ENCODE measurements at regions not wholly inside any gene's neighbourhood (a gene's known extent, or its start where the extent isn't known, plus 50 kb on each side); places are given as distances from the start of the nearest gene placed in this dataset.
"Not testable (repeated sequence)": the region's sequence is repeated elsewhere in the genome, so short reads cannot be mapped to it uniquely, and the experiment has no call there.

DNA sequence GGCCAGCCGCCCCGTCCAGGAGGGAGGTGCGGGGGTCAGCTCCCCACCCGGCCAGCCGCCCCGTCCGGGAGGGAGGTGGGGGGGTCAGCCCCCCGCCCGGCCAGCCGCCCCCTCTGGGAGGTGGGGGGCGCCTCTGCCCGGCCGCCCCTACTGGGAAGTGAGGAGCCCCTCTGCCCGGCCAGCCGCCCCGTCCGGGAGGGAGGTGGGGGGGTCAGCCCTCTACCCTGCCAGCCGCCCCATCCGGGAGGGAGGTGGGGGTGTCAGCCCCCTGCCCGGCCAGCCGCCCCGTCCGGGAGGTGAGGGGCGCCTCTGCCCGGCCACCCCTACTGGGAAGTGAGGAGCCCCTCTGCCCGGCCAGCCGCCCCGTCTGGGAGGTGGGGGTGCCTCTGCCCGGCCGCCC lies 61.5 kb upstream of the LMCD1 start:
- not testable (repeated sequence) for DNase-seq

DNA sequence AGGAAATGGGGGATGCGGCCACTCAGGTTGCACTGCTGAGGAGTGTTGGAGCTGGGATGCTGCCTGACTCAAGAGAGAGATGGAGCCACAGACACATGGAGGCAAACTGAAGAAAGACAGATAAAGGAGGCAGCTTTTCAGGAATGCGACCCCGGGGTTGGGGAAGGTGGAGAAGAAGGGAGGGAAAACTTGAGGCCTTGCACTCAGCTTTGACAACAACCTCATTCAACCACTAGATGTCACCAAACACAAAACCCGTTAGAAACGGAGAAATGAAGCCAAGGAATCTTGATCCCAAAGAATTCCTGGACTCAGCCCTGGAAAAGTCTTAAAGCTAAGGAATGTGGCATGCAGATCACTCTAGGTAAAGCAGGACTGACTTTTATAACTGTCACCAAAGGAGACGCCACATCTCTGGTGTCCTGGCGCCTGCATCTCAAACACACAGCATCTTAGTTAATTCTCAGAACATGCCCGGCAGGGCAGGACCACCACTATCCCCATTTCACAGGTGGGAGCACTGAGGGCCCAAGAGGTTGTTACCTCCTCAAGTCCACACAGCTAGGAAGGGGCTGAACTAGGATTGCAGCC lies 59.6 kb upstream of the LMCD1 start:
- DNase-seq: no peak

DNA sequence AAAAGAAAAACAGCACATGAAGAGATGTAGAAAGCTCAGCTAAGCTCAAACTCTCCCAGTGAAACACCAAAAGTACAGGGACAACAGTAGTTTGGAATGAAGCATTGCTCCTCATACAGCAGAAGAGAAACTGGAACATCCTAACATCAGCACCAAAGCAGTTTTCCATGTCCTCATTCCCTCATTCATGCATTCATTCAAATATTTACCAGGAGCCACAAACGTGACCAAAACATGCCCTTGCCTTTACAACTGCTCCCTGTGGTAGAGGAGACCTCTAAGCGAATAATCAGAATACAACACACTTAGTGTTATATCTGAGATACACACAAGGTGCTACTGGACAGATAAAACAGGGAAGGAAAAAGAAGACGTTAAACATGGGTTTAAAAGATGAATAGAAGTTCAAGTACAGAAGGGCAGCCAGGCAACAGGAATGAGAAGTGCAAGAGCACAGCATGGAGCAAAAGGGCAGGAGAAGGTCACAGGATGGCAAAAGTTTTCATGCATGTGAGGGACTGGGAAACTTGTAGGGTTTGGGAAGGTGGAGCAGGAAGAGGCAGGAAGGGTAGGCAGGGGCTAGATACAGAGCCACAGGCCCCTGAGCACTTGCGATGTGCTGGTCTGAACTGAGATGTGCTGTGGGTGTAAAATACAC lies 58.5 kb upstream of the LMCD1 start:
- no peak for DNase-seq

DNA sequence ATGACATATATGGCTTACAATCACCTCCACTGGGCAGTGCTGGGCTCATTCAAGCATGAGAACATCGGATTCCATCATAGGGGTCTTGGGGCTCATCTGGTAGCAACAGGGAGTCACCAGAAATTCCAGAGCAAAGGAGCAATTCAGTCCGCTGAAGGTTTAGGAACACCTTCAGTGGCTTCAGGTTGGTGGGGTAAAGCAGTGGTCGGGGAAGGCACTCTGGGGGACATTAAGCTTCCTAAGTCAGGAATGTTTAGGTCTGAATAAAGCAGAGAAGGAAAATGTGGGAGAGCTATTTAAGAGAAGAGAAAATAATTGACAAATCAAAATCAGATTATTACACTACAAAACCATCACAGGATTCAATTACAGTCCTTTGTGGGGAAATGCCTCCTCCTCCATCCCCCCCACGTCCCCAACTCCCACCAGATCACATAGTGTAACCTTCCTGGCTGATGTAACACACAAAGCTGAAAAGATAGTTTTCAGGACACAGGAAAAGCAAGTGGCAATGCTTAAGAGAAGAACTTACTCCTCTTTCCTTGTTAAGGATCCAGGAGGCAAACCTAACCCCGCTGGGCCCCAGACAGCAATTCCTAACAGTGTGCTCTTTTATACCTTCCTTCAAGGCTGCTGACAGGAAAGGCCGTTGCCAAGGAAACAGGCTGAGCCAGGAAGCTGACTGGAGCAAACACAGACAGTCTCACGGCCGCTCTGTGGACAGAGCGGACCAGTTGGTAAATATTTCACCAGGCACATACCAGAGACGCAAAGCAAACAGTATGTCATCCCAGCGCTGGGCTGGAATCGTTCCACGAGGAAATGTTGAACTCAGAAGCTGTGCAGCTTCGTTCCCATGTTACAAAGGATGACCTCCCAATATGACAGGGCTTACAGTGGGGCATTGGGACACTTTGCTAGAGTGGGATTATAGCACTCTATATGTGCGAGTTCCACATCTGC lies 57.5 kb upstream of the LMCD1 start:
- DNase-seq: no peak

DNA sequence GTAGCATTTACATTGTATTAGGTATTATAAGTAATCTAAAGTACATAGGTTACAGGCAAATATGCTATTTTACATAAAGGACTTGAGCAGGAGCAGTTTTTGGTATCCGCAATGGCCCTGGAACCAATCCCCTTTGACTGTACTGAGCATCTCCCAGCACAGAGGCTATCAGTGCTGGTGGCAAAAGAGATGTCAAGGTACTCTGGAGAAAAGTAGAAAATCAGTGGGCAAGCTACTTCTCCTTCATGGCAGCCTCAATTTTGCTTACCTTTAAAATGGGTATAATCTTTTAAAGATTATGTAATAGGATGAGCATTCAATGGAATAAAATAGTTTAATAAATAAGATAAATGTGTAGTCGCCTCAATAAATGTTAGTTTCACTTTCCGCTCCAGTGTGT lies 56.7 kb upstream of the LMCD1 start:
- no peak for DNase-seq

DNA sequence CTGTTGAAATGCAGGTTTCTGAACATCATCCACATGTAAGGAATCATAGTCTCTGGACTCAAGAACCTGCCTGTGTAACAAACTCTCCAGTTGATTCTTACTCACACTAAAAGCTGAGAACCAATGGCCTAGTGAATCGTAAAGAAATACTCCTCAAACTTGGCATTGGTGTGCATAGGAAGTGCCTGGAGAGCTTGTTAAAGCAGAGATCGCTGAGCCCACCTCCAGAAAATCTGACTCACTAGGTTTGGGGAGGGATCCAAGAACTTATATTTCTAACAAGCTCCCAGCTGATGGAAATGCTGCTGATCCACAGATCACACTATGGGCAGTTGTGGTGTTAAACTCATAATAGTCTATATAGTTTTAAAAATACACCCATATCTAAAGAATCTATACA lies 55.8 kb upstream of the LMCD1 start:
- no peak for DNase-seq

DNA sequence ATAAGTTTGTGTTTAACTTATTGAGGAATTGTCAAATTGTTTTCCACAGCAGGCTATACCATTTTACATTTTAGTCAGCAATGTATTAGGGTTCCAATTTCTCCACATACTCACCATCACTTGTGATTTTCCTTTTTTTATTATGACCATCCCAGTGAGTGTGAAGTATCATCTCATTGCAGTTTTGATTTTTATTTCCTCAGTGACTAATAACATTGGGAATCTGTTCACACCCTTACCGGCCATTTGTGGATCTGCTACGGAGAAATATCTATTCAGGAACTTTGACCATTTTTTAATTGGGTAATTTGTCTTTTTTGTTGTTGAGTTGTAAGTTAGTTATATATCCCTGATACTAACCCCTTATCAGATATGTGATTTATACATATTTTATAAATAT lies 54.8 kb upstream of the LMCD1 start:
- DNase-seq: no peak

DNA sequence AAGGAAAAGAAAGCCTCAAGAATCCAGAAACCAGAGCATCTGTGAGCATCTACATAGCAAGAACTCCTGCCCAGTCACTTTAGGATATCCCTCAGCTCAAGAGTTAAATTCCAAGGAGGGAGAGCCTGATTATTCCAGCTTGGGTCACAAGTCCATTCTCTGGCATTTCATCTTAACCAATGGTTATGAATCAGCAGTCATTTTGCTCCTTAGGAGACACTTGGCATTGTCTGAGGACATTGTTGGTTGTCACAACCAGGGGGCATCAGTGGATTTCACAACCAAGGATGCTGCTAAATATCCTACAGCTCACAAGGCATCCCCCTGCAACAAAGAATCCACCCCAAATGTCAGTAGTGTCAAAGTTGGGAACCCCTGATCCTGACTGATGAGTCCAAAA lies 51.0 kb upstream of the LMCD1 start:
- no peak for DNase-seq

DNA sequence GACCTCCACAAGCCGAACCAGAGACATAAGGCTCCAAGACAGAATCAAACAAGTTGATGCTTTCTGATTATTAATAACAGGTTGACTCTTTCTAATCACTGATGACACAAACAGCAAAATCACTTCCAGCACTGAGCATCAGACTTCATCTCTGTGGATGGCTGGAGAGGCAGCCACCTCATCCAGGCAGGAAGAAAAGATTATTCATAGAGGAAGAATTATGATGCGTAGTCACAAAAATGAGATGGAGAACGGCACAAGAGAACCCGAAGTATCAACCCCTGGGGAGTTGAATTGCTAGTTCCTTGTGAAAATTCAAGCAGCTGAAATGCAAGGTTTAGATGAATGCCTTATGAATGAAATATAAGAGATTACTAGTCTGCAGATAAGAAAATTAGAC lies 49.9 kb upstream of the LMCD1 start:
- DNase-seq: no peak

All from NCI-H524 treated with DMSO at 0.1 percent for 48 hours (cell line).